GM12874 (cell line): ENCODE measurements at regions not wholly inside any gene's neighbourhood (a gene's known extent, or its start where the extent isn't known, plus 50 kb on each side); places are given as distances from the start of the nearest gene placed in this dataset.

Source experiments
- TF ChIP-seq, protein P1 (sequence below): IDR thresholded peaks from 2 replicates; pipeline ENCODE4 v1.5.1; 2011; ENCODE audit warnings: low read depth, mild to moderate bottlenecking, control low read depth, low read length, moderate library complexity; ENCODE audit not compliant: insufficient read depth

DNA sequence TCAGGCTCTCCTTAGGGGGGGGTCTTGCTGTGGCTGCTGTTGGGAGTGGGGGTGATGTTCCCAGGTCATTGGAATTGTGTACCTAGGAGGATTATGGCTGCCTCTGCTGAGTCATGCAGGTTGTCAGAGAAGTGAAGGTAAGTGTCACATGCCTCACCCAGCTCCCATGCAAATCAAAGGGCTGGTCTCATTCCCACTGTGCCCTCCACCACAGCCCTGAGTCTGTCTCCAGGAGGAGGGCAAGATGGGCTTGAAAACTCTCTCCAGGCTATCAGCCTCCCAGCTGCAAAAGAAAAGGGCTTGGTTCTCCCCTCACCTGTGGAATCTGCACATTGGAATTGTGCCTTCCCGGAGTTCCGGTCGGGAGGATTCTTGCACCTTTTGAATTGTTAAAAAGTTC is 580.5 kb downstream of the NSUN3 start:
- TF ChIP-seq, protein P1, sequence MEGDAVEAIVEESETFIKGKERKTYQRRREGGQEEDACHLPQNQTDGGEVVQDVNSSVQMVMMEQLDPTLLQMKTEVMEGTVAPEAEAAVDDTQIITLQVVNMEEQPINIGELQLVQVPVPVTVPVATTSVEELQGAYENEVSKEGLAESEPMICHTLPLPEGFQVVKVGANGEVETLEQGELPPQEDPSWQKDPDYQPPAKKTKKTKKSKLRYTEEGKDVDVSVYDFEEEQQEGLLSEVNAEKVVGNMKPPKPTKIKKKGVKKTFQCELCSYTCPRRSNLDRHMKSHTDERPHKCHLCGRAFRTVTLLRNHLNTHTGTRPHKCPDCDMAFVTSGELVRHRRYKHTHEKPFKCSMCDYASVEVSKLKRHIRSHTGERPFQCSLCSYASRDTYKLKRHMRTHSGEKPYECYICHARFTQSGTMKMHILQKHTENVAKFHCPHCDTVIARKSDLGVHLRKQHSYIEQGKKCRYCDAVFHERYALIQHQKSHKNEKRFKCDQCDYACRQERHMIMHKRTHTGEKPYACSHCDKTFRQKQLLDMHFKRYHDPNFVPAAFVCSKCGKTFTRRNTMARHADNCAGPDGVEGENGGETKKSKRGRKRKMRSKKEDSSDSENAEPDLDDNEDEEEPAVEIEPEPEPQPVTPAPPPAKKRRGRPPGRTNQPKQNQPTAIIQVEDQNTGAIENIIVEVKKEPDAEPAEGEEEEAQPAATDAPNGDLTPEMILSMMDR: no peak

DNA sequence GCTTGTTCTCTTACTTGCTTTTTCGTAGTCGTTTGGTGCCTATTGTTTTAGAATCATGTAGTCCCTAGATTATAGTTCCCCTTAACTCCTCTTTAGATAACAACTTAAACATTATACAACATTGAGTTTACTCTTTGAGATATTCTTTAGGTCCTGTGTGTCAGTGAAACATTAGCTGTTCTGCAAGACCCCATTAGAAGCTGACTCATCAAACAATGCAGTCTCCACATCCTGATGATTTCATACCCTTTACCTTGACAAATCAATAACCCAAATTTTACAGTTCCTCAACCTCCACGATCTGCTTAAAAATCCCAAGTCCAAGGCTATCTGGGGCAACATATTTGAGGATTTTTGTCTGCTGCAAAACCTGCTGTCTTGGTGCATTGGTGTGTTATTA is 582.9 kb downstream of the NSUN3 start:
- TF ChIP-seq, protein P1: no peak

DNA sequence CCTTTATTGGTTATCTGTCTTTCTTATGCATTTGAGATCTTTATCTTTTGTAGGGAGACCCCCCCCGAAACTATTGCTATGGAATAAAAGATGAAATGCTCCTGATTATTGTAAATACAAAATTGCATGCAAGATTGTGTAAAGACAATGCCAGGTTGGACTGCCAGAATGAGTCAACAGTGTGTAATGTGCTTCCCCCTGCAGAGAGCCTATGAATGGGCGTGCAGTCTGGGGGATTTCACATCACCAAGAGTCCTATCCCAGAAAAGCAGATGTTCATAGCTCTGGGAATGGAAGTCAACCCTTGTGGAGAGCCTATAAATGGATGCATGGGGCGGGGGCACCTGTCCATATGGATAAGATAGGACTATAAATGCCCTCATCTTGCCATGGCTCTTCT is 584.3 kb downstream of the NSUN3 start:
- TF ChIP-seq, protein P1: no peak

DNA sequence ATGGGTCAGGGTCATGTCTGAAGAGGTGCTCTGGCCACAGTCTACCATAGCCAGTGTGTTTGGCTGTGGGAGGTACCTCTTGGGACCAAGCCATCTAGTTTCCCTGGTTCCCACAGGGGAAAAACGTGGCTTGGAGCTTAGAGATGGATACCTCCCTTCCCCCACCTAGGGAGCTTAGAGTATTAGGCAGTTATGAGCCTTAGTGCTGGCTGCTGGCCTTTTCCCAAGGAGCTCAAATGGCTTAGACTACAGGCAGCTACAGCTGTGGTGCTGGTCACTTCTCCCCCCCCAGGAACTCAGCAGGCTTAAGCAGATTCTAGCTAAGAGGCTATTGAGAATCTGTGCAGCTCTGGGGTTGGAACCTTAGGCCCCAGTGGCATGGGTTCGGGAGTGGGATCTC is 591.2 kb downstream of the NSUN3 start:
- TF ChIP-seq, protein P1: no peak

DNA sequence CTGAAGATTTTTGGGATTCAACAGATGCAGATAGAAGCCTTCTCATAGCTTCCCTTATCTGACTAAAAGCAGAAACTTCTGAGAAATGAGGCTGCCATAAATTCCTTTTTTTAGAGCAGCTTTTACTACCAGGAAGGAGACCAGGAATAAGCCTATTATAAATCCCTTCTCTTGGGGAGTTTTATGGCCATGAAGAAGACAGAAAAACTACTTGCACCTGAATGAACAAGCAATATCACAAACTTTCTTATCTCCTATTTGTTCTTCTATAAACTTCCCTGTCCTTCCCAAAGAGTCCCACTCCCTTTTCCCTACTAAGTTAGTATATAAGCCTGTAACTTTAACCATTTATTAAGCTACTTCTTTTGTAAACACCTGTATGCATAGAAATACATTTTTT is 603.1 kb downstream of the NSUN3 start:
- TF ChIP-seq, protein P1: no peak

DNA sequence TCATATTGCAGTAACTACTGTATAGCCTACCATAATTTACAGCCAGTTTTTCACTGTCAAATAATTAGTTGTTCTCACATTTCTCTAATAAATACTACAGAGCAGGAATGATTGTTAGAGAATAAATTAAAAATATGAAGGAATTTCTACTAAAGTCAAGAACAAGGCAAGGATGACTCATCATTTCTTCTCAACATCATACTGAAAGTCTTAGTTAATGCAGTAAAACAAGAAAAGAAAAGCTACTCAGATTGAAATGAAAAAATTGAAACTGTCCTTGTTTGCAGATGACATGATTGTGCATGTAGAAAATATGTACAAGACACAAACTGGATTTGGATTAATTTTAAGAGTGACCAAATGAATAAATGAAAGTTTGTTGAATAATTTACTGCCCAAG is 608.2 kb downstream of the NSUN3 start:
- TF ChIP-seq, protein P1: no peak

DNA sequence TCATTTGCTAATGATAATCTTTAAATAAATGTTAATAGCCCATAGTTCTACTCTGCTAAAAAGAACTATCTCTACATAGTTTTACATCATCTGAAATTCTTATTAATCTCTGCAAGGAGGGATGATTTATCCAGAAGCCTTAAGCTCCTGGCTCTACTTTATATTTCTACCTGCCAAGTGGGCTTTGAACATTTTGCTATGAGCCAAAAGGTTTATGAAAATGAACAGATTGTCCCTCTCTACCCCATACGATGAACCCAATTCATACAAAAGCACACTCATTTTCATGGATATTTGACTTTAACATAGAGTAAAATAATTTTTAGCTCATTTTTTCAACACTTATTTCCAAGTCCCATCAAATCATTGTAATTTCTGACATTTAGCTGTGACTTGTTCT is 611.0 kb downstream of the NSUN3 start:
- TF ChIP-seq, protein P1: no peak

DNA sequence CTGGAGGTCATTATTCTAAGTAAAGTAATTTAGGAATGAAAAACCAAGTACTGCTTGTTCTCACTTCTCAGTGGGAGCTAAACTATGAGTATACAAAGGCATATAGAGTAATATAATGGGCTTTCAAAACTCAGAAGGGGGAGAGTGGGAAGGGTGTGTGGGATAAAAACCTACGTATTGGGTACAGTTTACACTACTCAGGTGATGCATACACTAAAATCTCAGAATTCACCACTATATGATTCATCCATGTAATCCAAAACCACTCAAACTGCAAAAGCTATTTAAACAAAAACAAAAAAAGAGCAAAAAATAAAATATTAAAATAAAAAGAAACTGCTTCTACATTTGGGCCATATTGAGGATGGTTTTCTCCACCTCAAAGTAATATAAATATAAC is 623.3 kb downstream of the NSUN3 start:
- TF ChIP-seq, protein P1: no peak
